ENCODE measurements at regions not wholly inside any gene's neighbourhood (a gene's known extent, or its start where the extent isn't known, plus 50 kb on each side); places are given as distances from the start of the nearest gene placed in this dataset.

DNA sequence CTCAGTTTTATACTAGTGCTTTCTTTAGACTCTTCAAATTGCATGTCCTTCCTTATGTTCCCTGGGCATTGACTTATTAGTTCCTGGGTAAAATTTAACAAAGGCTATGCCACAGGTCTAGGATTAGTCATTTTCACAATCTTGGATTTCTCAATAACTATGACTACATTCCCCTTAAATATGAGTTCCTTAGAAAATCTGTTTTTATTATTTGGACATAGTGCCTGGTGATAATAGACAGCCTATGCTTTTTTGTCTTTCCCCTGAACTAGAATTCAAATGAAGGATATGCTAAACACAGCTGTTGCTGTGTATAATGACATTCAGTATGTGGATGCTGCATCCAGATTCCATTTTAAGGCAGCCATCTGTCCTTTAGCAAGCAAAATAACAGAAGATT lies 1252.8 kb upstream of the GJE1 start:
- TF ChIP-seq POLR2A (IDR thresholded peaks at IDR 0.05) = no peak
- TF ChIP-seq, protein P1, sequence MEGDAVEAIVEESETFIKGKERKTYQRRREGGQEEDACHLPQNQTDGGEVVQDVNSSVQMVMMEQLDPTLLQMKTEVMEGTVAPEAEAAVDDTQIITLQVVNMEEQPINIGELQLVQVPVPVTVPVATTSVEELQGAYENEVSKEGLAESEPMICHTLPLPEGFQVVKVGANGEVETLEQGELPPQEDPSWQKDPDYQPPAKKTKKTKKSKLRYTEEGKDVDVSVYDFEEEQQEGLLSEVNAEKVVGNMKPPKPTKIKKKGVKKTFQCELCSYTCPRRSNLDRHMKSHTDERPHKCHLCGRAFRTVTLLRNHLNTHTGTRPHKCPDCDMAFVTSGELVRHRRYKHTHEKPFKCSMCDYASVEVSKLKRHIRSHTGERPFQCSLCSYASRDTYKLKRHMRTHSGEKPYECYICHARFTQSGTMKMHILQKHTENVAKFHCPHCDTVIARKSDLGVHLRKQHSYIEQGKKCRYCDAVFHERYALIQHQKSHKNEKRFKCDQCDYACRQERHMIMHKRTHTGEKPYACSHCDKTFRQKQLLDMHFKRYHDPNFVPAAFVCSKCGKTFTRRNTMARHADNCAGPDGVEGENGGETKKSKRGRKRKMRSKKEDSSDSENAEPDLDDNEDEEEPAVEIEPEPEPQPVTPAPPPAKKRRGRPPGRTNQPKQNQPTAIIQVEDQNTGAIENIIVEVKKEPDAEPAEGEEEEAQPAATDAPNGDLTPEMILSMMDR (IDR thresholded peaks at IDR 0.05) = no peak
- TF ChIP-seq POLR2AphosphoS5 (IDR thresholded peaks at IDR 0.05) = no peak
- TF ChIP-seq EP300 (IDR thresholded peaks at IDR 0.05) = no peak
- Histone ChIP-seq H3K4me3 (no peak overlapping the region), H3K27ac (no peak overlapping the region), H3K27me3 (no peaks in the 10 kb centered on the region), H3K9me3 (no peaks in the 10 kb centered on the region), H3K4me1 (no peaks in the 10 kb centered on the region), H3K36me3 (no peaks in the 10 kb centered on the region)
- ATAC-seq = no peak

- ATAC-seq = no peak
- WGBS, 2 donors (ENCODE audit: low coverage in 1 of 2) = 80 to 94% methylated on average over 3 of the region's 3 CpGs
- Histone ChIP-seq H3K4me1 (no peaks in the 10 kb centered on the region), H3K9me3 (no peaks in the 10 kb centered on the region), H3K4me3 (no peak overlapping the region), H3K27ac (no peak overlapping the region), H3K36me3 (no peaks in the 10 kb centered on the region), H3K27me3 (no peaks in the 10 kb centered on the region)
- TF ChIP-seq EP300 (IDR thresholded peaks at IDR 0.05) = no peak
- TF ChIP-seq, protein P1 (IDR thresholded peaks at IDR 0.05) = no peak
- TF ChIP-seq POLR2AphosphoS5 (IDR thresholded peaks at IDR 0.05) = no peak
- TF ChIP-seq POLR2A (IDR thresholded peaks at IDR 0.05) = no peak
Measured at GRCh38 chr6:140874066-140874465, 1258.7 kb upstream of the GJE1 start.

- Histone ChIP-seq H3K4me3 (no peak overlapping the region), H3K36me3 (no peaks in the 10 kb centered on the region), H3K27ac (no peak overlapping the region), H3K27me3 (no peaks in the 10 kb centered on the region), H3K9me3 (no peaks in the 10 kb centered on the region), H3K4me1 (no peaks in the 10 kb centered on the region)
- ATAC-seq = no peak
- TF ChIP-seq, protein P1 (IDR thresholded peaks at IDR 0.05) = no peak
- TF ChIP-seq POLR2AphosphoS5 (IDR thresholded peaks at IDR 0.05) (no peak), EP300 (IDR thresholded peaks at IDR 0.05) (no peak), POLR2A (IDR thresholded peaks at IDR 0.05) (no peak)
Measured at GRCh38 chr6:140872885-140873284, 1259.8 kb upstream of the GJE1 start.

DNA sequence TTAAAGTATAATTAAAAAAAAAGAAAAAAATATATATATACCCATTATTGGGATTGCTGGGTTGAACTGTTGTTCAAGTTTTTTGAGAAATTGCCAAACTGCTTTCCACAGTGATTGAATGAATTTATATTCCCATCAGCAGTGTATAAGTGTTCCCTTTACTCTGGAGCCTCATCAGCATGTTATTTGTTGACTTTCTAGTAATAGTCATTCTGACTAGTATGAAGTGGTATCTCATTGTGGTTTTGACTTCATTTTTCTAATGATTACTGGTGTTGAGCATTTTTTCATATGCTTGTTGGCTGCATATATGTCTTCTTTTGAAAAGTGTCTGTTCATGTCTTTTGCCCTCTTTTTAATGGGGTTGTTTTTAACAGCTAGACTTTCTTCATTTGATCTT lies 1260.8 kb upstream of the GJE1 start:
- Histone ChIP-seq H3K27ac (no peak overlapping the region), H3K4me3 (no peak overlapping the region), H3K4me1 (no peaks in the 10 kb centered on the region), H3K36me3 (no peaks in the 10 kb centered on the region), H3K27me3 (no peaks in the 10 kb centered on the region), H3K9me3 (no peaks in the 10 kb centered on the region)
- no peak for ATAC-seq
- no peak for TF ChIP-seq POLR2A (IDR thresholded peaks at IDR 0.05)
- TF ChIP-seq POLR2AphosphoS5 (IDR thresholded peaks at IDR 0.05) = no peak
- TF ChIP-seq, protein P1 (IDR thresholded peaks at IDR 0.05) = no peak
- TF ChIP-seq EP300 (IDR thresholded peaks at IDR 0.05) = no peak

DNA sequence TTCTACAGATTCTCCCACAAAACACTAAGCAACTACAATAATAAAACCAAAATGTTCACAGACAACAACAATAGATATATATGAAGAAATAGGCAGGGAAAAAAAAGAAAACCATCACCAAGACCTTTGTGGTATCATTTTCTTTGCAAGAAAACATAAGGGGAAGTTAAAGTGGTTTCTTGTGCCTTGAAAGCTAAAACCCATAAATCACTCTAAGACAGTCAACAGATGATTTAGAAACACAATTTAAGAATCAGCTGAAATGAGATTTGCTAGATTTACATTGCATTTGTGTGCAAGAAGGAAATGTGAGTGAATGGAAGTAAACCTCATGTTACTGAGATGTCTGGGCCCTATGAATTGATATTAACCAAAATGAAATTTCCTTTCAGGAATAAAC lies 1265.4 kb upstream of the GJE1 start:
- no peak for ATAC-seq
- no peaks in the 10 kb centered on the region for H3K36me3 ChIP-seq

More for the DNA sequence above, 1265.4 kb upstream of the GJE1 start:
- H3K27me3 ChIP-seq = no peaks in the 10 kb centered on the region
- no peaks in the 10 kb centered on the region for H3K9me3 ChIP-seq
- H3K4me3 ChIP-seq = no peak overlapping the region
- H3K4me1 ChIP-seq = no peaks in the 10 kb centered on the region
- H3K27ac ChIP-seq = no peak overlapping the region
- TF ChIP-seq, protein P1 (IDR thresholded peaks at IDR 0.05) = no peak
- no peak for TF ChIP-seq EP300 (IDR thresholded peaks at IDR 0.05)
- TF ChIP-seq POLR2AphosphoS5 (IDR thresholded peaks at IDR 0.05) = no peak
- no peak for TF ChIP-seq POLR2A (IDR thresholded peaks at IDR 0.05)
